ENCODE measurements at regions not wholly inside any gene's neighbourhood (a gene's known extent, or its start where the extent isn't known, plus 50 kb on each side); places are given as distances from the start of the nearest gene placed in this dataset.

DNA sequence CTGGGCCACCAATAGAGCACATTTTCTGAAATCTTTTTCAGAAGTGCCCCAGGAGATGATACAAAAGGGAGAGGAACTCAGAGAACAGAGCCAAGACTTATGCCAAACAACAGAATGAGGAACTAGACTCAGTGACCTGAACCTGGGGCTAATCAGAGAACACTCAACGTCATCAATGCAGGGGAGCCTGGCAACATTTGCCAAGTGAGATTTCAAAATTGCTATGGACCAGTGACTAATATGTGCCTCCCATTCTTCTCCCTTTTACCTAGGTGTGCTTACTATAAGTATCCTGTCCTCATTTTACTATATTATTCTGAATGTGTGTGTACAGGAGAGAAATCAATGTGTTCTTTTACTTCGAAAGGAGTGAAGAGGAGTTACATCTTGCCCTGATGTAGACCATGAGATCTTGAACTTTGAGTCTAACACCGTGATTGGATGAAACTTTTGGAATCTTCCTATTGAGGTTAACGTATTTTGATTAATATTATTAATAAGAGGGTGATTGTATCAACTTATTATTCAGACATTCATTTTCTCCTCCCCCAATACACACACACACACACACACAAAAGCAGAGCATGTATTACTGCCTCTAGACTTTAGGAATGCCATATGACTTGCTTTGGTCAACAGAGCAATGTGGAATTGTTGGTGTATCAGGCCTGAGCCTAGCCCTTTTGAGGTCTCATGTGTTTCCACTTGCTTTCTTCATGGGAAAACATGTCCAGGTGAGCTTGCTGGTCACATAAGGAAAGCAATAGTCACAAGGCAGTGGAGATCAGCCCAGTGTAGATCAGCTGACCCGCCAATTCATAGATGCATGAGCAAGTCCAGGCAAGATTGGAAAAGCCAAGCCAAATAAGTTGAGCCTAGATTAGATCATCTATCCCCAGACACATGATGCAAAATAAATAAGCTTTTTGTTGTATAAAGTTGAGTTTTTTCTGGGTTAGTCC lies 80.3 kb upstream of the ETS2 start:
- TF ChIP-seq, protein P1, sequence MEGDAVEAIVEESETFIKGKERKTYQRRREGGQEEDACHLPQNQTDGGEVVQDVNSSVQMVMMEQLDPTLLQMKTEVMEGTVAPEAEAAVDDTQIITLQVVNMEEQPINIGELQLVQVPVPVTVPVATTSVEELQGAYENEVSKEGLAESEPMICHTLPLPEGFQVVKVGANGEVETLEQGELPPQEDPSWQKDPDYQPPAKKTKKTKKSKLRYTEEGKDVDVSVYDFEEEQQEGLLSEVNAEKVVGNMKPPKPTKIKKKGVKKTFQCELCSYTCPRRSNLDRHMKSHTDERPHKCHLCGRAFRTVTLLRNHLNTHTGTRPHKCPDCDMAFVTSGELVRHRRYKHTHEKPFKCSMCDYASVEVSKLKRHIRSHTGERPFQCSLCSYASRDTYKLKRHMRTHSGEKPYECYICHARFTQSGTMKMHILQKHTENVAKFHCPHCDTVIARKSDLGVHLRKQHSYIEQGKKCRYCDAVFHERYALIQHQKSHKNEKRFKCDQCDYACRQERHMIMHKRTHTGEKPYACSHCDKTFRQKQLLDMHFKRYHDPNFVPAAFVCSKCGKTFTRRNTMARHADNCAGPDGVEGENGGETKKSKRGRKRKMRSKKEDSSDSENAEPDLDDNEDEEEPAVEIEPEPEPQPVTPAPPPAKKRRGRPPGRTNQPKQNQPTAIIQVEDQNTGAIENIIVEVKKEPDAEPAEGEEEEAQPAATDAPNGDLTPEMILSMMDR (conservative IDR thresholded peaks at IDR 0.05; ENCODE audit: low read depth, low read length) = no peak
- TF ChIP-seq EZH2phosphoT487 (IDR thresholded peaks at IDR 0.05; ENCODE audit: borderline replicate concordance, low read length) = no peak
